ENCODE measurements at regions not wholly inside any gene's neighbourhood (a gene's known extent, or its start where the extent isn't known, plus 50 kb on each side); places are given as distances from the start of the nearest gene placed in this dataset.
A peak's percentile ranks its signal among the peaks of the same experiment; 100 is the strongest.

DNA sequence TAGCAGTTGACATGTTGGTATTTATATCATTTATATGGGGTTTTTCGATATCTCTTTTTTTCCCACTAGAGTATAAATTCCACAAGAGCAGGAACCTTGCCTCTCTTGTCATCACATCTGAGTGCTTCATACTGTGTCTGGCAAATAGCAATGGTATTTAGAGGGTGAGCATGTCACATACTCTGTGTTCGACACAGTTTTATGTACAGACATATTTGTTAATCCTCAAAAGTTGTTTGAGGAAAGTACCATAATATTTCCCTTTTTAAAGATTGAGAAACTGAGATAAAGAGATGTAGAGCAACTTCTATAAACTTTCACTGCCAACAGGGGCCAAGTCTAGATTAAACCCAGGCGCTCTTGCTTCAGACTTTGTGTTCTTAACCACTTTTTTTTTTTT lies 324.6 kb upstream of the PDGFD start:
- no peak for TF ChIP-seq GATA2 (IDR thresholded peaks at IDR 0.05; ENCODE audit: low read depth, low read length)
- TF ChIP-seq GATA3 (IDR thresholded peaks at IDR 0.05; ENCODE audit: low read depth, low read length), result no peak

DNA sequence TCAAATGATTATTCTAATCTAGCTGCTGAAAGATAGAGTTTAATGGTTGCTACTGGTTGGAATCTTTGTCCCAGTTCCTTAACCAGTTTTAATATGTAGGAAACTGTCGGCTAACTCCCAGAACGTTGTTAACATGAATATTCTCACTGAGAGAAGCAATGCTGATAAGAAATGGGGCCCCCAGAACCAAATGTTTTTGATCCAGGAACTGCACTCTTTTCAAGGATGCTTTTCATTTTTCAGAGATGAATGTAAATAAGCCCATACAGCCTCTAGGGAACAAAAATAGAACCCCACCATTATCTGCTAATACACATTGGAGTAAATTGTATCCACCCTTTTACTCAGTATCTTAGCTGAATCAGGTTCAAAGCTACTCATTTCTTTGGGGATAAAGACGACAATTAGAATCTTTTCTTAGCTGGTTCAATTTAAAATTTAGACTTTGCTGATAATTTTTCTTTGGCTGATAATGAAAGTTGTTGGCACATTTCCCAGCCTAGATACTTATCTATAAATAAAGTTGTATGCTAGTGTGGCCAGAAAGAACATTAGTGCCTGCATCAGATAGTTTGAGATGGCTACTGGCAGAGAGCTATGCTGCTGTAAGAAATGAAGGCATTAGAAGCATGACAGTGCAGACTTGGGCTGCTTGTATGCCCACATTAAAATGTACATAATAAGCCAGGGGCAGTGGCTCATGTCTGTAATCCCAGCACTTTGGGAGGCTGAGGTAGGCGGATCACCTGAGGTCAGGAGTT lies 323.3 kb upstream of the PDGFD start:
- TF ChIP-seq GATA2 (IDR thresholded peaks at IDR 0.05; ENCODE audit: low read depth, low read length) (peak; percentile 78), GATA3 (IDR thresholded peaks at IDR 0.05; ENCODE audit: low read depth, low read length) (peak; percentile 88)

DNA sequence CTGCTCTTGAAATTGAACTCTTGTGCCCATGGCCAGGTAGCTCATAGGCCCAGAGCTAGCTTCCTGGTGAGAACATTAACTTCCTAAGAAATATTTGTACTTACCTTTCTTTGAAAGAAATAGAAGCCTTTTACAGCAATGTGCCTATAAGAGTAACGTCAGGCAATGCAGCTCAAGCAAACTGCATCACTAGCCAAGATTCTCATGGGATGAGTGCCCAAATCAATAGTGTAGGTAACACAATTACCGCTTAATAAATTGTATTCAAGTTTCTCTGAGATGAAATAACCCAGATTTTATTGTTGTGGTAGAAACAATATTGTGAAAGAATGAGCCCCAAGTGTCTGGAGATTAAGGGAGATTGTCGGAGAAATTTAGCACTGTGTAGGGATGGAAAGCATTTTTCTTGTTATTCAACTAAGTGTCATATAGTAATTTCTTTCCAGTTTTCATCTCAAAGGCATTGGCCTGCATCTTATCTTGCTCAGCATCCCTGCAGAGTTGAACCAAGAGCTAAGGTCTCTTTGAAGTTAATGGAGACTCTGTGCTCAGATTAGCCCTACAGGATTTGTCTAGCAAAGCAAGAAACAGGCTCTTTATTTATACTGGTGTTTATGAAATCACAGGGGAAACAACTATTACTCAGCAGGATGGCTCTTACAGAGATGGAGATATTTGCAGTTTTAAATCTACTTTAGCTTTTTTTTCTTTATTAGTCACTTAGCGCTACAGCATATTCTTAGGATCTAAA lies 321.0 kb upstream of the PDGFD start:
- TF ChIP-seq GATA3 (IDR thresholded peaks at IDR 0.05; ENCODE audit: low read depth, low read length), result no peak
- TF ChIP-seq GATA2 (IDR thresholded peaks at IDR 0.05; ENCODE audit: low read depth, low read length), result no peak

- TF ChIP-seq GATA2 (IDR thresholded peaks at IDR 0.05; ENCODE audit: low read depth, low read length) (no peak), GATA3 (IDR thresholded peaks at IDR 0.05; ENCODE audit: low read depth, low read length) (no peak)
These were observed 313.0 kb upstream of the PDGFD start for GRCh38 chr11:104476898-104477297.

DNA sequence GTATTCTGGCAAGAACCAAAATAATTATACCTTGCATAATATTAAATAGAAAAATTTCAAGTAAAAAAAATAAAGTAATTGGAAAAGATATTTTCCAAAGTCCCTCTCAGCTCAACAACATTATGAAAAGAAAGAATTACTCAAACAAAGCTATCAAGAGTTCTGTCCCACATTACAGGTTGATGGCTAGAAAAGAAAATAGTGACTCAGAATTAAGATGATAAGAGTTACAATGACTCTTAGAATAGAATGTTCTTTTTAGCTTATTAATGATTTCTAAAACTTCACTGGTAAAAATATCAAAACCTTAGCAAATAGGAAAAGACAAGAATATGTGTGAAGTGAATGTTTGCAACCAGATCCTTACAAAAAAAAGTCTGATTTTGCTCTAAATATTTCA lies 312.5 kb upstream of the PDGFD start:
- no peak for TF ChIP-seq GATA2 (IDR thresholded peaks at IDR 0.05; ENCODE audit: low read depth, low read length)
- TF ChIP-seq GATA3 (IDR thresholded peaks at IDR 0.05; ENCODE audit: low read depth, low read length), result no peak

DNA sequence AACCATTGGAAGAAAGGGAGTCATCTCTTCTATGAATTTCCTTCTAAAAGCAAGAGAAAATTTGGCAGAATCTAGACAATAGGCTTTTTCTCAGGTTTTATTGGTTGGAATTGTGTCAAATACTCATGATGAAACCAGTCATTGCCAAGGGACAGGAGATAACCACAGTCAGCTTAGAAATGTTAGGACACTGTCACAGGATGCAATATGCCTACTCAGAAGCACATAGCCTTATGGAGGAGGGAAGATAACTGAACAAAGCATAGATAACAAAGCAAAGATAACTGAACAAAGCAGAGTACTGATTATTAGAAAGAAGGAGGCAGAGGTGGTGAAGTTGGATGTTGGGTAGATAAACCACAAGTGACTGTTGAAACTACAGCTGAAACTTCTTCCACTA lies 303.5 kb upstream of the PDGFD start:
- TF ChIP-seq GATA3 (IDR thresholded peaks at IDR 0.05; ENCODE audit: low read depth, low read length) (no peak), GATA2 (IDR thresholded peaks at IDR 0.05; ENCODE audit: low read depth, low read length) (no peak)

DNA sequence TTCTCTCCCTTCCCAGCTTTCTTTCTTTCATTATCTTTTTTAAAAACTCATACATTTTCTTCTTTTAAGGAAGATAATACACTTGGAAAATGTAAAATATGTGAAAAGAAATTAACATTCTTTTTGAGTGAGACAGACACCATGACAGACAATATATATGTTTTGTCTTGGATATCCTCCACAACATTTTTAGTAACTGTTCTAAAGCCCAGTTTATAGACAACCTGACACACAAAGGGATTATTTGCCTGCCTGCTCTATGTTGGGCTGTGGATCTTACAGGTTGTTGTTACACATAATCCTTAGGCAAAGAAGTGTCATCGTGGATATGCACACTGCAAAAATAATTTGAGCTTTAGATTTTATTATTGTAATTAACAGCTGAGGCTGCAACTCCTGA lies 301.4 kb upstream of the PDGFD start:
- TF ChIP-seq GATA3 (IDR thresholded peaks at IDR 0.05; ENCODE audit: low read depth, low read length) (no peak), GATA2 (IDR thresholded peaks at IDR 0.05; ENCODE audit: low read depth, low read length) (no peak)

DNA sequence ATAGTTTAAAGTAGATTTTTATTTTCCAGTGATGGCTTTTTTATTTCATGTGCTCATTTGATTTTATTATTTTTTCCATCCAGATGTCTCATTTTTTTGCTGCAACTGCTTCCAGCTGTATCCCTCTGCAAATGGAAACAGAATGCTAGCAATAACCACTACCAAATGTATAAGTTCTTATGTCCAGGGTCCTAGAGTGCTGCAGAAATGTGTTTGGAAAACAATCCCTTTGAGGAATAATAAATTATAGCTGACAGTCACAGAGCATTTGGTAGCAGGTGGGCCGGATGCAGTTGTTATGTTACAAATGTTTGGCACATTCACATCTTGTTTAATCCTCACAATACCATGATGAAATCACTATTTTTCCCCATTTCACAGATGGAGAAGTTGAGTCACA lies 300.7 kb upstream of the PDGFD start:
- TF ChIP-seq GATA2 (IDR thresholded peaks at IDR 0.05; ENCODE audit: low read depth, low read length), result no peak
- TF ChIP-seq GATA3 (IDR thresholded peaks at IDR 0.05; ENCODE audit: low read depth, low read length), result no peak

GRCh38 chr11:104462341-104462740 lies 298.4 kb upstream of the PDGFD start:
- no peak for TF ChIP-seq GATA3 (IDR thresholded peaks at IDR 0.05; ENCODE audit: low read depth, low read length)
- no peak for TF ChIP-seq GATA2 (IDR thresholded peaks at IDR 0.05; ENCODE audit: low read depth, low read length)

DNA sequence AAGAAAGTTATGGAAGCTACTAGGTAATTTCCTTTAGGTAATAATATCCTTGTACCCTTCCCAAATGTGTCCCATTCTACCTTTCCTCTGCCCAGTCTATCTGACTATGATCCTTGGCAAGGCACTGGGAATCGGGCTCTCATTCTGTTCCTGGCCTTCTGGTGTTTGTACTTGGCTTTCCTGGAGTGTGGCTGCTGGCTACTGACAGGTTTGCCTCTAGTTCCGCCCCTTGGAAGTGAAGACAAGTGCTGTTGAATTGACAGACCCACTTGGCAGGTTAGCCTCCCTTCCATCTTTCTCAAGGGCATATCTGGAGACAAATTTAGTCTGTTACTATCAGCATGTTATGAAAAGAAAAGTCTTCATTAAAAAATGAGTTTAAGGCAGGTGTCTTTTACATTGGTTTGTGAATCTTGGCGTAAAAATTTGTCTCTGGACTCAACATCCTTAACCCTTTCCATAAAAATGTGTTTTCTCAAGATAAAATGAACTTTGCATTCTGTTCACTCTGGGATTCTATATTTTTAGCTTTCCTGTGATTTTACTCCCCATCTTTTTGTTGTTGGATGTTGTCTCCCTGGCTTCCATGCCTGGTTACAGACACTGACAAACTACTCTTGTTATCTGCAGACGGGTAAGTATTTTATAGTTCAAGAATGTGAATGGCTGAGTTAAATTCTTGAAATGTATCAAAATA lies 287.4 kb upstream of the PDGFD start:
- TF ChIP-seq GATA3 (IDR thresholded peaks at IDR 0.05; ENCODE audit: low read depth, low read length) (no peak), GATA2 (IDR thresholded peaks at IDR 0.05; ENCODE audit: low read depth, low read length) (no peak)

DNA sequence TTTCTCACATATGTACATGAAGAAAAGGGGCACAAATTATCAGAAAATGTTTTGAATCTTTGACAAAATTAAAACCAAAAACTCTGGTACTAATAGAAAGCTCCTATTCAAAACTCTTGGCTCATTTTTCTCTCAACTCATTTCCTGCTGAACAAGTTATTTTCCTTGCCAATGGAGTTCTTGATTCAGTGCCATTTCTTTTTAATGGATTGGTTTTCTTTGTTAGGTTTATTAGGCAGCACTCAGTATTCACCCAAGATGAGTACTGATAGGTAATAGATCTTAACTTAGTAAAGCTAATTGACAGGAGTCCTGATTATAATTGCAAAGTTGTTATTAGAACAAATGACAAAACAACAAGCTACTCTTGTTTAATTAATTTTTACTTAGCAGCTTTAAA lies 279.4 kb upstream of the PDGFD start:
- TF ChIP-seq GATA2 (IDR thresholded peaks at IDR 0.05; ENCODE audit: low read depth, low read length), result no peak
- TF ChIP-seq GATA3 (IDR thresholded peaks at IDR 0.05; ENCODE audit: low read depth, low read length), result no peak

DNA sequence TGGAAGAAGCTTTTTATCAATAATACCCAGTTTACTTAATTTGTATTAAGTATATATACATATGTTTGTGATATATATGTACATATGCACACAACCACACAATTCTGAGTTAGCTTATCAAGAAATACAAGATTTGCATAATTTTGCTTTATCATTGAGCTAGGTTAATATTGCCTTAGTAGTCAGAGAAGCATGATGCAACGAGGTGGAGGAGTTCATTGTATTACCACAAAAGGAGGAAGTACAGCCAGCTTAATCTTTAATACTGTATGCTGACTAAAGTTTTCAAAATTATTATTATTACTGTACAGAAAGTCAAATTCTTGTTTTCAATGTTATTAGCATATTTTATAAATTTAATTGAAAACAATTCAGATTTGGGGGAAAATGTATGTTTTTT lies 278.4 kb upstream of the PDGFD start:
- TF ChIP-seq GATA2 (IDR thresholded peaks at IDR 0.05; ENCODE audit: low read depth, low read length) (no peak), GATA3 (IDR thresholded peaks at IDR 0.05; ENCODE audit: low read depth, low read length) (no peak)

DNA sequence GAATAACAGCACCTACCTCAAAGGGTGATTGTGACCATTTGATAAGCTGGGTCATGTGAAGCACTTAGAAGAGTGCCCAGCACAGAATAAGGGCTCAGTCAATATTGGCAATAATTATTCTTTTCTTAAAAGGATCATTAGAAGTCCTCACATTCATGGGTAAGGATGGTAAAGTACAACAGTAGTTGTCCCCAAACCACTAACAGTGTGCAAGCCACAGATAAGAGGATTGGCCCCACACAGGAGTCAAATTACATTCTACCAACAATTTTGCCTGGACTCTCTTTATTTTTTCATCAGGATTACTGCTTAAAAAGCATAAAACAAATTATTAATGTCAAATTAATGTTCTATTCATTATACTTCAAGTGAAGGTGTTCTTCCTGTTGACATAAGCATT lies 271.5 kb upstream of the PDGFD start:
- TF ChIP-seq GATA3 (IDR thresholded peaks at IDR 0.05; ENCODE audit: low read depth, low read length), result no peak
- TF ChIP-seq GATA2 (IDR thresholded peaks at IDR 0.05; ENCODE audit: low read depth, low read length), result no peak

DNA sequence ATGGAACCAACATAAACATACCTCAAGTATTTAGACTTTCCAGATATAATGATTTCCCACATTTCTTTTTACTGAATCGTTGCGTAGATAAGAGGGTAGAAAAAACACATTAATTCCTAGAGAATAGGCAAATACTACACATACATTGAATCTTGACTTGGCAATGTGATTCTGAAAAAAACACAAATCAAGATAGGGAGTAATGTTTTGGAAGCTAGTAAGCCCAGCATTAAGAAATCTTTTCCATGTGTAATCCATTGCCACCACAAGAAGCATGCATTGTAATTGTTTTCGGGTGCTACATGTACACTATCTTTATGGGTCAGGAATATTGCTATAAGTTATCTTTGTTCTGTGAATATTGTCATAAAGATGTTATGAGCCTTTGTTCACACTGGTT lies 269.8 kb upstream of the PDGFD start:
- TF ChIP-seq GATA2 (IDR thresholded peaks at IDR 0.05; ENCODE audit: low read depth, low read length) (no peak), GATA3 (IDR thresholded peaks at IDR 0.05; ENCODE audit: low read depth, low read length) (no peak)
